ENCODE measurements at regions not wholly inside any gene's neighbourhood (a gene's known extent, or its start where the extent isn't known, plus 50 kb on each side); places are given as distances from the start of the nearest gene placed in this dataset.
"Not testable (repeated sequence)": the region's sequence is repeated elsewhere in the genome, so short reads cannot be mapped to it uniquely, and the experiment has no call there.

DNA sequence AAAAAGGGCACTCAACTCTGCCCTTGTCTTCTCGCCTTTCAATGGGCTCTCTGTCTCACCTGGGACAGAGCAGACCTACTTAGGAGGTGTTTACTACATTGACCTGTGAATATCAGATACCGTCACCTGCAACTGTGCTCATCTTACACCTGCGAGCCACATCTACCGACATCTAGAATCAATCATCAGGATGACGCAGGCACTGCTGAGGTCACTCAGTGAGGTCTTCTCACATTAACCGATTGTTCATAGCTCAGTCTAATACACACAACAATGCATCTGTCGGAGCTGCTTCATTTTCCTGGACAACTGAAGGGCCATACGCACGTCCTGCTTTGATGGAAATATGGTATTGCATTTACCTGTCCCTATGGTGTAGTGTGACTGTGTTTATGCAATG lies 211.9 kb downstream of the FGF9 start:
- DNase-seq: no peak

DNA sequence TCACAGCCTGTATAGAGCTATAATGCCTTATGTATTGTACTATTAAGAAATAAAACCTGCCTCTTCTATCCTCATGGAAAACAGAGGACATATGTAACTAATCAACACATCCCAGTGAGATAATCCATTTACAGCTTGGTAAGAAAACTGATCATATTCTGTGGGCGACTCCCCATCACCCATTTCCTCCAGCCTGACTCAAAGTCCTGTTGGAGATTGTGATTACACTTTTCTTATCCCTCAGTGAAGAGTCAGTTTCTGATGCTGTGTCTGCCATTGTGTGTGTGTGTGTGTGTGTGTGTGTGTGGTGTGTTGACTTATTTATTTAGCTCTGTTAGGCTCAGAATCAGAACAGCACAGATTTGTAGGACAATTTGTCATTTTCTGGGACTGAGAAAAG lies 212.8 kb downstream of the FGF9 start:
- DNase-seq: no peak

DNA sequence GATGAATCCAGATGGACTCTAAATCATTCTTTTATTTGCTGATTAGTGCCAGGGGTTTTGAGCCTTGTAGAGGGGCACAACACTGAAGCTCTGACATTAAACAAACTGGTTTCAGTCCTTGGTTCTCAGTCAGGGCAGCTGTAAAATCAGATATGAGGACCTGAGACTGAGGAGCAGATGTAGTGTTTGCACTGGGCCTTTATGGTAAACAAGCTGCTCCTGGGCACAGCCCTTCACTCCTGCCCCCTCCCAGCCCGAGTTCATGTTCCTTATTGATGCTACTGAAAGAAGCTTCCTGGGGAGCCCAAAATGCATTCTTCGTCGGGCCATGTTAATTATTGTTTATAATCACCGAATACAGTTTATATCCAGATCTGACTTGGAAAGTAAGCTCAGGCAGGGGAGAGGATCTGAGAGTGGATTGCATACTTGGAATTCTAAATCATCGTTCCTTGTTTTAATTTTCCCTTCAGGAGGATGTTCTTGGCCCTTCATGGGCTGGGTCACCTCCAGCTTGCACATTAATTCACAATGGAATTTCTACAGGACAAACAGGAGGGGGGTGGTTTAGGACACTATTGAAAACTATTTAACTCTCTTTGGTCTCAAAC lies 213.5 kb downstream of the FGF9 start:
- no peak for DNase-seq

DNA sequence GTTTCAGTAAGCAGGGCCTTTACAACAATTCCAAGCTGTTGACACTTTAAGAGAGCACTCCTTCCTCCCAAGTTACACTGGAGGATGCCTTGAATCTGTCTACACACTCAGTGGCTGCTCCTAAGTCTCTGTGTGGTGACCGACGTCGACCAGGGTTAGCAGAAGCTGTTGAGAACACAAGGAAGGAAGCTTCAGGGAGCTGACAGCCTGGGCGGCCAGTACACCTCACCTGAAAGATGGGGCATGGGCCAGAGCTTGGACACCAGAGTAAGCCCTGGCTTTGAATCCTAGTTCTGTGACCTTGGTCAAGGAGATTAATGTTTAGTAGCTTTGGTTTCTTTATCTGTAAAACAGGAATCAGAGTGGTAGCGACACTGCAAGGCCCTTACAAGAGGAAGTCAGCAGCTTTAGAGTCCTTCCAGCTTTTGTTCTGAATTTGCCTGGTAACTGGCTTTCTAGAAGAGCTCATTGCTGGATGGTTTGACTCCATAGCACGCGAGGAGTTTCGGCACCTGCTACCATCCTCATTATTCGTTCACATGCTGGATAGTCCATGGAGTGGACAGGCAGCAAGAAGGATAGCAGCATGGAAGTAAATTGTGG lies 214.2 kb downstream of the FGF9 start:
- DNase-seq: no peak

DNA sequence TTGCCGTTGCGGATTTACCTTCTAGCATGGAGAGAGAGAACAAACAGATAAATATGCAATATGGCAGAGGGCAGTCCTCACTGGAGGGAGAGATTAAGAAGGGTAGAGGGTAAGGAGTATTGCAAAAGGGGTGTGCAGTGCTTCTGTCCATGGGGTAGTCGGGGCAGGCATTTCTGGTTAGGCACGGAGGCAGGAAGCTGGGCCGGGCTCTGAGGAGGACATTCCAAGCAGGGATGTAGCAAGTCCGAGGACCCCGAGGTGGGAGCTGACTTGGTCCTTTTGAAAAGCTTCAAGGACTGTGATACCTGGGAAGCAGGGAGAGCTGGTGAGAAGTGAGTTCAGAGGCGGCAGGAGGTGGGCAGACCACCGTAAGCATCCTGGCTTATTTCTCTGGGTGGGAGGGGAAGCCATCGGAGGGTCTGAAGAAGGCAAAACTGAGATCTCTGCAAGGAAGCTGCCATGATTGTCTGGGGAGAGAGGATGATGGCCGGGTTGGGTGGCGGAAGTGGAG lies 214.9 kb downstream of the FGF9 start:
- DNase-seq: no peak

DNA sequence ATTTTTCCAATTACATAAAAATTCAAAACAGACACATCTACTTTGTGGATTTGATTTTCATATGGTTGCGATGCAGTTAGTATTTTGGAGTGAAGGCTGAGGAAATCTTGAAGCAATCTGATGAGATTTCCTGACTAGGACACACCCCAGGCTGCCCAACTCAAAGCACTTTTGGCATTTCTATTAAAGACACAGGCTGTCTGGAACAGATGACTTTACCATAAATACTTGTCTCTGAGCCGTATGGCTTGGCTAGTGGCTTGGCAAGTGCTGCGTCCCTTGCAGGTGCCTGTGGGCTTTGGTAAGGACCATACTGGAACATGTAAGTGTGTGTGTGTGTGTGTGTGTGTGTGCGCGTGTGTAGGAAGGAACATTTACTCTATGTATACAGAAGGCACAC lies 218.8 kb downstream of the FGF9 start:
- DNase-seq: no peak

DNA sequence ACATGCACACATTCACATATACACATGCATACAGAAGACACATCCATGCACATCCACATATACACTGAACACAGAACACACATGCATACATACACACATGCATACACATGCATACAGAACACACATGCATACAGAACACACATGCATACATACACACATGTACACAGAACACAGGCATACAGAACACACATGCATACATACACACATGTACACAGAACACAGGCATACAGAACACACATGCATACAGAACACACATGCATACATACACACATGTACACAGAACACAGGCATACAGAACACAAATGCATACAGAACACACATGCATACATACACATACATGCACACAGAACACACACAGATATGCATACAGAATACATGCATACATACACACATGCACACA lies 219.3 kb downstream of the FGF9 start:
- DNase-seq: not testable (repeated sequence)

DNA sequence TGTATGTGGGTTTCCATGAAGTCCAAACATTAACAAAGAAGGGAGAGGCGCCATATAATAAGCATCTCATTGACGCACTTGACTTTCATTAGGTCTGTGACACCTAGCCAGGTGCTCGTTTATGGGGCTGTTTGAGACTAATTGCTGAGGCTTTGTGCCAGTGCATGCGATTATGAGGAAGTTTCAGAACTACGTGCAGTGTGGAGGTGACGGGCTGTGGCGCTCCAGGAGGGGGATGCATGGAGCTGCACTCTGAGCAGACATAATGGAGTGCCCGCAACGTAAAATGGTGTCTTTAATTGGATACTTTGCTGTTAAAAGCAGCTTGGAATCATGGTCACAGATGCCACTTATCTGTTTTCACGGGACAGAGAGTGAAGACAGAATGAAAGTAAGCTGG lies 223.2 kb downstream of the FGF9 start:
- DNase-seq: no peak

DNA sequence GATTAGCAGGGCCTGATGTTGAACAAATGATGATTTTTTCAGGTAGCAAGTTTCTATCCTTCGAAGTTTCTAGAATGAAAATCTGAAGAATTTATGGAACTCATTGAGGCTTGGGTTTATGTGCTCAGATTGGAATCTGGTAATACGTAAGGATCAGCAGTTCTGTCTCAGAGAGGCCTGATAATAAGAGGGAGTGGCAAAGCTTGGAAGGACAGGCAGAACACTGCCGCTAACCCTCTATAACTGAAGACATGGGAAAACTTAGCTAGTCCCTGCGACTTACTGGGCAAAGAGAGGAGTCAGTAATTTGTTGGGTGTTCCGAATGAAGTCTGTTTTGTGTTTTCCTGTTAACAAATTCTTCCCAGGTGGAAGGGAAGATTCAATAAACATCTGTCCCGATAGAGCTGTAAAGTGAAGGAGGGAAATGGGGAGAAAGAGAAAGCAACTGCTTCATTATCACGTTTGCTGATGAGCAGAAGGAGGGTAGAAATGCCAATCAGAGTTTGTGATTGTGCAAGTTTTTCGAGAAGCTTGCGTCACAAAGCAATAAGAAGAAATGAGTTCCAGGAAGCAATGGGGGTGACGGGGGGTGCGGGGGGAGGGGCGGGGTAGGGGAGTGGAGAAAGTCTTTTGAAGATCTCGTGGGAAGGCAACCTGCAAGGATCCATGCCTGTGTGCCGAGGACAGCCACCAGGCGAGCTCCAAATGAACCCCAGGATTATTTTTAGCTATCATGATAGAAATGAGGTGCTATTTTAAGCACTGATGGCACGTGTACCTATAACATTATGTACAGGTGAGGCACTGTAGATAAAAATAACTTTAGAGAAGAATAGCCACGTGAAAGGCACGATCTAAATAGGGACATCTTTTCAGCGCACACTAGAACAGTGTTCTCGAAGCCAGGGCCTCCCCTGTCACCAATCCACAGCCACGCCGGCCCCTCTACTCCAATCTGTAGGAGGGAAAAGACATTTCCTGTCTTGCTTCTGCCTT lies 224.1 kb downstream of the FGF9 start:
- DNase-seq: no peak

DNA sequence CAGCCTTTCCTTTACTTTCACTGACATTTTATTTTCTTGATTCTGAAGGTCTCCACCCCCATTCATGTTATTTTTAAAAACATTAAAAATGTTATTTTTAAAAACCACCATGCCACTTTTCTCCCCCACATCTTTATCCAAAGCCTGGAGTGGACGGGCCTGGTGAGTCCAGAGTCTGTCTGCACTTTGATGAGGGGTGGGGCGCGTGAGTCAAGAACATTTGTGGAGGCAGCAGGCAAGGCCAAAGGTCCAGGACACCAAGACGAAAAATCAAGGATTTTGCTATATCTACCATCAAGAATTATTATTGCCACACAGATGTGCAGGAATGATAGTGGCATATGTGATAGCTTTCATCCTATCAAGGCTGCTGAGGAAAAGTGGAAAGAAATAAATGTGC lies 224.9 kb downstream of the FGF9 start:
- no peak for DNase-seq

DNA sequence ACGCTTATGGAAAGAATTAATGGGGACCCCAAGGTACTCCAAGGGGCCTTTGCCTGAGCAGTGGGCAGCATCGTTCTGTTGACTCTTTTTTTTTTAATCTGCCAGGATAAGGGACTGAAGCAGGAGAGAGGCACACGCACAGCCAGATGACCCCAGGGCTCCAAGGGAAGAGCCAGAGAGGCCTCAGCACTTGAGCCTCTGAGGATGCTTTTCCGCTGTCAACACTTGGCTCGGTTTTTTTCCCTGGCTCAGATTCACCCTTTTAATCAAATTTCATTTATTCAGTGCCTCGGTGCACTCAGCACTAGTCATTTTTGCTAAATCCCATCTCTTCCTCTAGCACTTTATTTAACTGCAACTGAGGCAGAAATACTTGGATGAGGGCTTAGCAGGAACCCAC lies 226.3 kb downstream of the FGF9 start:
- no peak for DNase-seq

DNA sequence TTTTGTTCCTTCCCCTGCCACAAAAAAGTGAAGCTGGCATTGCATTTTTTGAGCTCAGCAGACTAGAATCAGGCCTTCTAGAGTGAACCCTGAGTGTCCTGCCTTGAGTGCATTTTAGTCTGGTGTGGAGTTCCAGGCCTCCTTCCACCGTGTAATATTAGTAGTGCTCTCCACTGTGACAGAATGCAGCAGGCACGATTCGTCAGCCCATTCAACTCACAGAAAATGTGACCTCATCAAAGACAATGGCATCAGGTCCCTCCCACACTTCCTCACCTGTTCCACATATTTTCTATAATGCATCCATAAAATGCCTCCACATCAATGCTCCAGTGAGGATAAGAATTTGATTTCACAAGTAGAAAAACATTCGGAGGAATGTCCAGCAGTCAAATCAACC lies 227.6 kb downstream of the FGF9 start:
- no peak for DNase-seq

DNA sequence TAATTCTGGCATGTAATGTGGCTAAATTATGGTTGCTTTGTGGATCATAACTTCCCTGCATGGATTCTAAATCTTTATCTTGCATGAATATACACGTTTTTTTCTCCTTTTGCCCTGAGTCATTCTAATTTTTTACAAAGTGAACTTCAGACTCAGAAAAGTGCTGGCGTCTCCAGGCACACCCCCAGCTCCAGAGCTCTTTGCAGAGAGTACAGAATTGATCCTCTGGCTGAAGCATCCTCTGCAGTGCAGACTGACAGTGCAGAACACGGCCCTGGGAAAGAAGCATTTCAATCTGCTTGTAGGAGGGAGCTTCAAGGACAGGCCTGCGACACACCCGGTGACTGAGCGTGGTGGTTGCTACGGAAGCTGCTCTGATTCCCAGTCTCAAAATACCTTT lies 228.1 kb downstream of the FGF9 start:
- no peak for DNase-seq

DNA sequence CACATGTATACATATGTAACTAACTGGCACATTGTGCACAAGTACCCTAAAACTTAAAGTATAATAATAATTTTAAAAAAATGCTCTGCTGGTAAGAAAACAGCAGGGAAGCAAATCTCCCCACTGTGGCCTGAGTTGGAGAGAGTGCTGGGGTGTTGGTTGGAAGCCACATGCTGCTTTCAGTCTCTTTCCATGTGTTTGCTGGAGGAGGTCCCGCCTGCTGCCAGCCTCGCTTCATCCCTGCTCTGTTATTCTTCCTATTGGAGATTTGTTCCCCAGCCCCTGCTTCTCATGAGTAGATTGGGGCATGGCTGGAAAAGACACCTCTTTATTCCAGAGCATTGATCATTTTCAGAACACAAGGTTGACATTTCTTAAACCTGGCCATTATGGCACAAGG lies 230.5 kb downstream of the FGF9 start:
- no peak for DNase-seq

DNA sequence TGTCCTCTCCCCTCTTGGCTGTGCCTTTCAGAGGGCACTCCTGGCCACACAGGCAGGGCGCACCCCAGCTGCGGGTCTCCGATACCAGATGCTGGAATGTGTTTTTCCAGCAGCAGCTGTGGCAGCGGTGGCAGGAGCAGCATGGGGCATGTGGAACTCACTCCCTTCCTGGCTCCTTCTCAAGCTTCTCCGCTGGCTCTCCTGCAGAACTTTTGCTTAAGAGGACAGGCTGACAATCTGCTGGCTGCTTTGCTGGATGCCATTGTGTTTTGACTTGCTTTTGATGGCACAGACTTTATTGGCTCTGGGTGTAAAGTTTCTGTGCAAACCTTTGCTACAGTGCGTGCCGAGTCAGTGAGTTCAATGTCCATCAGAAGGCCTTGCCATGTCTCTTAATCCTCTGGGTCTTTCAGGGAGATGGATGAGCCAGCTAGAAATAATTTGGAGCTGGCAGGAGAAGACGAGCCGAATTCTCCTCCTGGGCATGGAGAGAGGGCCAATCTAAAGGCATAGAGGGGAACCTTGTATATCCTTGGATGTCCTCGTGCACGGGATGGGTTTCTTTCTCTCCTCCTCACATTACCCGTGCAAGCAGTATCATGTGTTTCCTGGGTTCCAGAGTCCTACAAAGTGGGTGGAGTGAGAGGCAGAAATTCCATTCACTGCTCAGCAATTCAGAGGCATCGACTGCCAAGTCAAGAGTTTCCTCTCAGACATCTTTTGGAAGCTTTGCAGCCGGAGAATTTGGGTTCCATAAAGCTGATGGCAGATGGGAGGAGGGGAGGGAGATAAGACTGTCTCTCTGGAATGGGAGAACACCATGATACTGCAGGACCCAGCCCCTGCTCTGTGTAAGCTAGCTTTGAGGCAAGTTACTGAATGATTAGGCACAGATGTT lies 231.2 kb downstream of the FGF9 start:
- DNase-seq: no peak

DNA sequence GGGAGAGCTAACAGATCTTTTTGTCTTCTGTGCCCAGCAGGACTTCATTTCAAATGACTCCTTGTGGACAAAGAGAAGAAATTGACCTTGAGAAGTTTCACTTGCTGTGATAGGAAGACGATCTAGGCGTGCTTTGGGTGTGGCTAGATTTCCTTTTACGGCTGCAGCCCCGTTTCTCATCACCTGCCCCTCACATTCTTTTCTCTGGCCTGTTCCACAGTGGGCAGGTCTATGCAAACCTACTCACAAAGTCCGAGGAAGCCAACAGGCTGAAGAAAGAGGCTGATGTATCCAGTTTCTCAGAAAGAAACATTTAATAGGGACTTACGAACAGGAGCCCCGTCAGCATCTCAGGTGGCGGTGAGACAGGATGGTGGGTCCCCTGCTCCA lies 231.8 kb downstream of the FGF9 start:
- DNase-seq: no peak

DNA sequence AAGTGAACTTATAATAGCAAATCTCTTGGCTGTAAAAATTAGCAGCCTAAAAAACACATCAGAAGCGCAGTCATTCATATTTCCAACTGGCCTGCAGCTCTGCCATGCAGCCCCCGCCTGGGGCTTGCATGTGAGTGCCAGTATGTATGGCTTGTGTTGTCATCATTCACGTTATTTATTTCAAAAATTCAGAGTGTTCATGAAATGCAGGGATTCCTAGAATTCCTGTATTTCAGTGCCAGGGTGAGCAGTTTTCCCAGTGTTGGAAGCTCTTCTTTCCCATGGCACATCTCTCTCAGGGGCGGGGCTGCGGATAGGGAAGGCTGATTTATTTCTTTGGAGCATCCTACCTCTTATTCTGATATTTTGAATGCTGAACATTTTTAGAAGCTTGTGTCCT lies 234.6 kb downstream of the FGF9 start:
- no peak for DNase-seq

DNA sequence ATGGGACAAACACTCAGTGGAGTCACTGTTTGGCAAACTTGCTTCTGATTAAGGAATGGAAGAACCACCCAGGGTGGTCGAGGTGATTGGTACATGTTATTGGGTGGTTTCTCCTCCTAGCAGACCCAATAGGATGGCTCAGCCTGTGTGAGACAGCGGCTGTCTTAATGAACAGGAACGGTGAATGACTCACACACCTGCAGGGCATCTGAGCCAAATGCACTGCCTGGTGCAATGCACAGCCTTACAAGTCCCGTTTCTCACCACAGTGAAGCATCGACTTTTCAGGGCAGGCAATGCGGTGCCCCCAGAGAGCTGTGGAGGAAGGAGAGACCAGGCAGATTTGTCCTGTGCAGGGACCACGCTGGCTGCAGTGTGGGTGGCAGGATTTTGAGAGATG lies 238.5 kb downstream of the FGF9 start:
- peak; percentile 84 for DNase-seq

DNA sequence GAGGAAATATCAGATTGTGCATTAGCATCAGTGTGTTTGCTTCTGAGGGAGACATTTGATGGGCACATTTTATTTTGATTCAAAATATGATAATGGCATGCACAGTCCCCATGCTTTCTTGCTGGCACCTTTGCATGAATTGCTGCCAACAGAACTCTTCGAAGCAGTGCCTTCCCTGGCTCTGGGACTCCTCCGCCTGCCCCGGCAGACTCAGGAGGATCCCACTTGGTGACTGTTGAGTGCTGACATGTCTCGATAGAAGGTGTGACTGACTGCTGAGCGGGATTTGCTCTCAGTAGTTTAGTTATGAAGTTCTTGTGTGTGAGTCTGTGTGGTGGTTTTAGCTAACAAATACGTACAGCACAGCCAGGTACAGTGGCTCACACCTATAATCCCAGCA lies 239.7 kb downstream of the FGF9 start:
- DNase-seq: no peak

DNA sequence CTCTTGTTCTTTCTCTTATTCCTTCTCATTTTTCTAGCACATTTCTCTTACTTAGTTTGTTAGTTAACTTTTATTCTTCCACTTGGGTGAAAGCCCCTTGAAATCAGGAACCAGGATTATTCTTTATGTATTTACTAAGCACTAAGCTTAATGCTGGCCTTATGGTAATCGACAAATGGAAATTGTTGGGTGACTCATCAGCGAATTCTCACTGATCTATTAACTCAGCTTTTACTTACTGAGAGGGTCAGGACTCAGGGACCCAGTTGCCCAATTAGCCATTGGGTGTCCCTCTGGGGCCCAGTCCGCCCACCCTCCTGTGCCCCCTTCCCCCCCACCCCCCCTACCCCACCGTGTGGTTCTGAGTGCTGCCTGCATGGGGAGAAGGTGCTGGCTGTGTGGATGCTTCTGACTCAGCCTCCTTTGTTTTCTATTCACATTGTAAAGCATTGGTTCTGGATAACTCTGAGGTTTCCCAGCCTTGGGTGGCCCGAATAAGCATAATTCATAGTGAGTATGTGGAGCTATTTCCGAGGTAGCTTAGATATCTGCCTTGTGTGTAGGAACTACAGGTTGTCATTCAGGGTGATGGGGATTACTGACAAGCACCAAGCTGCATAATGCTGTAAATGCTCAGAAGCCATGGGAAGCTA lies 240.9 kb downstream of the FGF9 start:
- no peak for DNase-seq

DNA sequence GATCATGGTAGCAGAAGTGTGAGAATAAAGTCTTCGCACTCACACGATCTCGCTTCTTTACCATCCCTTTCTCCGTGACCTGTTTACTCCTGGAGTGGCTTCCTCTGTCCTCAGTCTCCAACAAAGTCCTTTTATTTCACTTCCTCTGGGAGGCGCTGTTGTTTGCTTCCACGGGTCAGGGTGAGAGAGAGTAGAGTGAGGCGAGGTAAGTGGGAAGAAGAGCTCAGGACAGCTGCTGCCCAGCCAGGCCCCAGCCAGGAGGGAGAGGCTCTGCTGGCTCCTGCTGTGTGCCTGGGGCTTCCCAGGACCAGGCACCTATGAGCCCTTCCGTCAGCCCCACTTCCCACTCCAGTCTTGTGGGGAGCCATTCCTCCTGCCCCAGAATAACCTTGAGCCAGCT lies 242.1 kb downstream of the FGF9 start:
- peak; percentile 78 for DNase-seq
